OCI-M1 (cell line): ENCODE measurements at regions not wholly inside any gene's neighbourhood (a gene's known extent, or its start where the extent isn't known, plus 50 kb on each side); places are given as distances from the start of the nearest gene placed in this dataset.
A peak's percentile ranks its signal among the peaks of the same experiment; 100 is the strongest.
"Not testable (repeated sequence)": the region's sequence is repeated elsewhere in the genome, so short reads cannot be mapped to it uniquely, and the experiment has no call there.

ENCODE experiments used
- DNase-seq: peaks from one replicate; lab custom pipeline; 2025; lab: John Stamatoyannopoulos, UW

GRCh38 chr7:81433206-81433605 is 336.6 kb downstream of the HGF start:
- DNase-seq: no peak

GRCh38 chr7:81430761-81431160 is 339.1 kb downstream of the HGF start:
- no peak for DNase-seq

DNA sequence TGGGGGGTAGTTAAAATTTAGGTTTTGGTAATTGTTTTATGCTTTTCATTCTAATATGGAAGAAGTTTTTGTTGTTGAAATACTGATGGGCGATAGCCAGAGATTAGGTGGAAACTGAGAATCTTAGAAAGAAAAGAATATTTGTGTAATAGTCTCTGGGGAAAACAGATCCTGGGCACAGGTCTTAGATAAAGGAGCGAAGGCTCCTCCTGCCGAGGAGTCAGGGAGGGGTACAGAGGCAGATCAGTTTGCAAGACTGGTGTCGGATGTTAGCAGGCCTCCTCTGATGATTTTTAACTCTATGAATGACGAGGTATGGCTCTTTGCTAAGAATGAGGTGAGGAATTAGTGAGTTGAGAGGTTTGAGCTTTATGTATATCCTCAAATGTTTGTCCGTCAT is 339.7 kb downstream of the HGF start:
- no peak for DNase-seq

GRCh38 chr7:81427461-81427860 is 342.4 kb downstream of the HGF start:
- no peak for DNase-seq

- no peak for DNase-seq
Measured at GRCh38 chr7:81420526-81421226, 349.2 kb downstream of the HGF start.

DNA sequence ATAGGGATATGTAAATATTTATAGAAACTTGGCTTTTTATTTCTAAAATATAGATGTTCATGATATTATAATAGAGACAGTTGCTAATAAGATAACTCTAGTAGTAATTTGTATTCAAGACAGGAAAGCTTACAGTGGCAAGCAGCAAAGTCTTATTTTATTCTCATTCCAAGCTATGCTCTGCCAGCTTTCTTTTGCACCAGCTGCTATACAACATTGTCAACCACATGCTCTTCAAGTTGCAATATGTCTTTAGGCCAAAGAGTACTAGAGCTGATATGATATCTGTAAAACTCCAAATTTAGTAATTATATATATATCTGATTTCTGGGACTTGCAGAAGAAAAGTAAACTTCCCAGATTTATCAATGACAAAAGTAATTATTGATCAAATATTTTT is 350.1 kb downstream of the HGF start:
- DNase-seq: no peak

DNA sequence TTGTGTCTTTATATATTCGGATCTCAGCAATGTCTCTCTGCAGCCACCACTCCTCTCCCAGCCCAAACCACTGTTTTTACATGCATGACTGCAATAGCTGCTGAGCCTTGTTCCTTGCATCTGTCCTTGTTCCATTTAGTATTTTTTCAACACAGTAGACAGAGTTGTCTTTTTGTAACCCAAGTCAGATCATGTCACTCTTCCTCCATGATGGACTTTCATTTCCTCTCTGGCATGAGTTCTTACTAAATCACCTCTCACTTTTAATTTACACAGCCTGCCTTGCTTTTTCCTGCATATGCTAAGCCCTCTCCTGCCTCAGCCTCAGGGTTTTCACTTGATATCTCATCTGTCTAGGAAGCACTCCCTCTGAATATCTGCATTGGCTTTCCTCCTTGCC is 353.2 kb downstream of the HGF start:
- DNase-seq: no peak

- DNase-seq: no peak
Measured at GRCh38 chr7:81415181-81415580, 354.7 kb downstream of the HGF start.

DNA sequence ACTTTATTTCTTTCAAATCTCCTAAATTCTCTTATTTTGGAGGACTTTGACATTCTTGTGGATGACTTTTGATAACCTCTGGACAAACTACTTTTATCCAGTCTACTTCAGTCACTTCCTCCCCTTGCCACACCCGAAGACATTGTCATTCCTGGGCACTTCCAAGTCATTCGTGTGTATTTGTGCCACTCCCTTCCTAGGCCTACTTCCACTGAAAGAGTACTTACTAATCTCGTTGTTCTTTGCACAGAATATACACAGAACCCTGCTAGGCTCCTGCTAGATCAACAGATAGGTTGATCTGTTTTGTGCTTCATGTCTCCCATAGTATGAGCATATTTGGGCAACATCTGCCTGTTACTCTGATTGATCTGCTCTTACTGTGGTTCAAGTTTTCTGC is 355.4 kb downstream of the HGF start:
- DNase-seq: peak; percentile 36

DNA sequence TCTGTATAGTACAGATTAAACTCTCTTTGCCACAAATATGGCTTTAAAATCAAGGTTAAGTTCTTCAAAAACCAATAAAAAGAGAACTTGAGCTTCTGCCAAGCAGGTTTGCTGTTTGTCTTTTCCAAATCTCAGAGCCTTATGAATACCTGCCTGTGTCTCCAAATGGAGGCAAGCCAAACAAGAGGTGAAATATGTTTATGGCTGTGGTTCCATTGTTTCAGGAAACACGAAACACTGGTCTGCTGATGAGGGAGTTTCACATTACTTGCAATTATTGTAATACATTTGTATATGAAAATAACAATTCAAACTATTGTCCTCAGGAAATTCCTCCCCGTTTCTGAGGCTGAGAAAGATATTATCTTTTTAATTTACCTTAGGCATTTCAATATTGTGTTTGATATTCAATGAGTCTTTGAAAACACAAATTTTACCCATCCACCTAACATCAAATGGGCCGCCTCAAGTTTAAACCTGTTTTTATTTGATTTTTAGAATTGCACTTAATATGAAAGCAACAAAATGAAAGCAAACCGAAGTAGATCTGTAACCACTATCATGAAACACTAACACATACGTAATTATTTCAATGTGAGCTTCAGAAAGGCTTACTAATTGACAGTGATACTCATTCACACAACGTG is 359.3 kb downstream of the HGF start:
- DNase-seq: peak; percentile 52

GRCh38 chr7:81408728-81409127 is 361.1 kb downstream of the HGF start:
- DNase-seq: peak; percentile 49

- no peak for DNase-seq
Measured at GRCh38 chr7:81407094-81407493, 362.8 kb downstream of the HGF start.

GRCh38 chr7:81404669-81405068 is 365.2 kb downstream of the HGF start:
- DNase-seq: no peak

- no peak for DNase-seq
Measured at GRCh38 chr7:81402227-81402626, 367.6 kb downstream of the HGF start.

- DNase-seq: peak; percentile 89
Measured at GRCh38 chr7:81399471-81399870, 370.4 kb downstream of the HGF start.

DNA sequence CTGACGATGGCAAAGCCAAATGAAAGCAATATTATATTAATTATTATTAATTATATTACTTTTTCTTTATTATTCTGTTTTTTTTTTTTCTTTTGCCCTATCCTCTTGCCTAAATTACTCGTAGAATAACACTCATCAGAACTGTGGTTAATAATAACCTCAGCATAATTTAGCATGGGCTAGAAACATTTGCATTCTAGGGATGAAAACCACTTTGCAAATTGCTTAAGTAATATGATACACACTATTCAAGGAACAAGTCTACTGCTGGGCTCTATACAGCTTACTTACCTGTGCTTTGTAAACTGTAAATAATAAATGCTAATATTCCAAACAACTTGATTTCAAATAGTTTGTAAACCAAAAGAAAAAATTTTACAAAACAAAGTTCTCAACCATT is 375.8 kb downstream of the HGF start:
- no peak for DNase-seq

GRCh38 chr7:81393018-81393417 is 376.8 kb downstream of the HGF start:
- DNase-seq: no peak

DNA sequence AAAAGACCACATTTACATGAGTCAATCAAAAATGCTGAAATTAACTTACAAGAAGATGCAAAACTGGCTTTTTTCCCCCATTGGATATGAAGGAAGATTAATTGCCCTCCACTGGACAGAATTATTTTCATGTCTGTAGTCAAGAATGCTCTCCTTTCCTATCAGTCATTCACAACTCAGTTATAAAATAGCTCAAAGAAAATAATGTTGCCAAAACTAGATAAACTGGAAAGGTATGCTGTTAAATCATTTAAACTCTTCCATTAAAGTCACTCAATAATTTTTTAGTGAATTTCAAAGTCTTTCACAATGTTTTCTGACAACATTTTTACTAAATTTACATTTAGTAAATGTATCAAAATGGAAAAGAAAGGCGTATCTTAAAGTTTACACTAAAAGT is 384.5 kb downstream of the HGF start:
- no peak for DNase-seq

- DNase-seq: no peak
Measured at GRCh38 chr7:81383846-81384245, 386.0 kb downstream of the HGF start.

DNA sequence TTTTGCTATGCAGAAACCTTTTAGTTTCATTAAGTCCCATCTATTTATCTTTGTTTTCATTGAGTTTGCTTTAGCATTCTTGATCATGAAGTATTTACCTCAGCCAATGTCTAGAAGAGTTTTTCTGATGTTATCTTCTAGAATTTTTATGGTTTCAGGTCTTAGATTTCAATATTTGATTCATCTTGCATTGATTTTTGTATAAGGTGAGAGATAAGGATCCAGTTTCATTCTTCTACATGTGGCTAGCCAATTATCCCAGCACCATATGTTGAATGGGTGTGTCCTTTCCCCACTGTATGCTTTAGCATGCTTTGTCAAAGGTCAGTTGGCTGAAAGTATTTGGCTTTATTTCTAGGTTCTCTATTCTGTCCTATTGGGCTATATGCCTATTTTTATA is 395.2 kb downstream of the HGF start:
- DNase-seq: not testable (repeated sequence)

DNA sequence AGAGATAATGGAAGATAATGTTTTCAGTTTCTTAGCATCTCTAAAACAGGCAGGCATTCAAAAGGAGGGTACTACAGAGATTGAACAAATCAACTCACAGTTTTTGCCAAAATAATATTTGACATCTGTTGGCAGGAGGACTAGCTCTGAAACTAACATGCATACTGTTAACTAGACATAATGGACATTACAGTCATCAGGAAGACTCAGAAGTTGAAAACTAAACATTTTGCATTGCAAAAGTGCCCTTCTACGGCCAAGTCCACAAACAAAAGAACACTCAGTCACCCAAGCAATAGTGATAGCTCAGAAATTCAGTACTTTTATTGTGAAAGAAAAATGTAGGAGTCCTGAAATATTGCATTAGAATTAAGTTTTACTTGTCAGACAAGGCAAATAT is 399.0 kb downstream of the HGF start:
- DNase-seq: no peak

DNA sequence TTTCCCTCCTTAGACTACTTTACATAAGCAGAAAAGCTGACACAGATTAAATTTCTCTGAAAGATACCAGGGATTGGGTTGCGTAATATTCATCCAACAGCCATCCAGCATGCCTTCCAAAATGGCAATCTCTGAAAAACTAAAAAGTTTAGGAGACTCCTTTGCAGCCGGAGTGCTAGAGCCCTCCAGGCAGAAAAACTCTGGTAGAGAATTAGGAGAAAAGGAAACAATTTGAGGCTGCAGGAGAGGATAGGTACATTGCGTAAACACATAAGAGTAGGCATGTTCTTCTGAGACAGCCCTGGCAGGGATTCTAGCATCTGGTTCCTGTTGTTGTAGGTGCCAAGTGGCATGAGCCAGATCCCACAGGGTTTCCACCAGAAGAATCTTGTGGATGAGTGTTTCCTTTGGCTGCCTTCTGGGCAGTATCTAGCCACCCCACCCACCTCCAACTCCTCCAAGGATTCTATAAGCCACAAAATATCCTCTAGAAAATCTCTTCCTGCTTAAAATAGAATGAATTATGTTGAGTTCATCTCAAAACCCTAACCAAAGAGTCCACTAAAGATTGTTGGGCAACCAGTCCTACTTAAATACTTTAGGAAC is 402.4 kb downstream of the HGF start:
- DNase-seq: no peak

DNA sequence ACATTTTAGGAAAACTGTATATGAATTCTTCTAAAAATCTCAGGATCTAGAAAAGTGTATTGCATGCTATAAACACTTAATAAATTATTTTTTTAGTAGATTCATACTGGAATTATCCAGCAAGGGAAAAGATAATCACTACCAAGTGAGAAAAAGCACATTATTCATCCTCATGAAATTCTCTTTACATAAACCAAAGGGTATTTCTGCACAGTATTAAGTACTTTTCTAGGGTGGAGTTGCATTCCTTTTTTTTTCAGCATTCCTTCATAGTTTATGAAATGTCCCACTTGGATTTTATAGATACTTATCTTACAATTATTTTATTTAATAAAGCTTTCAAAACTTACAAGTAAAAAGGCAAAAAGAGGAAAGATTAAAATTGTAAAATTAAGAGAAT is 403.3 kb downstream of the HGF start:
- DNase-seq: no peak
